Spleen (tissue), 7 donors: ENCODE measurements at regions not wholly inside any gene's neighbourhood (a gene's known extent, or its start where the extent isn't known, plus 50 kb on each side); places are given as distances from the start of the nearest gene placed in this dataset.

Source experiments
- POLR2A ChIP-seq, 3 donors: fragments of 450-650 bp; IDR thresholded peaks; one replicate each; pipeline ENCODE4 v1.5.1; 2017; ENCODE audit warnings: antibody characterized with exemption in 3 of 3, mild to moderate bottlenecking in 1 of 3
- POLR2AphosphoS5 ChIP-seq, 3 donors: sonication (generic); formaldehyde crosslinking; IDR thresholded peaks; one replicate each; pipeline ENCODE4 v1.5.1; 2017; ENCODE audit warnings: antibody characterized with exemption in 3 of 3
- TF ChIP-seq, protein P1 (sequence below), 11 experiments: fragments of 200-600 bp in 7 of 11; fragments of 450-650 bp in 4 of 11; sonication (generic) in 4 of 11; IDR thresholded peaks in 8 of 11; conservative IDR thresholded peaks in 3 of 11; 1 replicate in 7 of 11; 2 replicates in 4 of 11; pipeline versions ENCODE4 v1.4.0 to v1.8.0; 2016 to 2021; ENCODE audit warnings: antibody characterized with exemption in 11 of 11, inconsistent platforms in 4 of 11, mild to moderate bottlenecking in 1 of 11
- donor health status: DM: no; HTN: no; CAD: no; lungs with moderate emphysema.
- donor health status: DM: no; HTN: no; CAD: no.
- donor health status: DM: no; HTN: no; CAD: no.

GRCh38 chr1:22368125-22368524 is 83.5 kb upstream of the ZBTB40 start:
- TF ChIP-seq, protein P1, sequence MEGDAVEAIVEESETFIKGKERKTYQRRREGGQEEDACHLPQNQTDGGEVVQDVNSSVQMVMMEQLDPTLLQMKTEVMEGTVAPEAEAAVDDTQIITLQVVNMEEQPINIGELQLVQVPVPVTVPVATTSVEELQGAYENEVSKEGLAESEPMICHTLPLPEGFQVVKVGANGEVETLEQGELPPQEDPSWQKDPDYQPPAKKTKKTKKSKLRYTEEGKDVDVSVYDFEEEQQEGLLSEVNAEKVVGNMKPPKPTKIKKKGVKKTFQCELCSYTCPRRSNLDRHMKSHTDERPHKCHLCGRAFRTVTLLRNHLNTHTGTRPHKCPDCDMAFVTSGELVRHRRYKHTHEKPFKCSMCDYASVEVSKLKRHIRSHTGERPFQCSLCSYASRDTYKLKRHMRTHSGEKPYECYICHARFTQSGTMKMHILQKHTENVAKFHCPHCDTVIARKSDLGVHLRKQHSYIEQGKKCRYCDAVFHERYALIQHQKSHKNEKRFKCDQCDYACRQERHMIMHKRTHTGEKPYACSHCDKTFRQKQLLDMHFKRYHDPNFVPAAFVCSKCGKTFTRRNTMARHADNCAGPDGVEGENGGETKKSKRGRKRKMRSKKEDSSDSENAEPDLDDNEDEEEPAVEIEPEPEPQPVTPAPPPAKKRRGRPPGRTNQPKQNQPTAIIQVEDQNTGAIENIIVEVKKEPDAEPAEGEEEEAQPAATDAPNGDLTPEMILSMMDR (IDR thresholded peaks at IDR 0.05 in 8 of 11, conservative IDR thresholded peaks at IDR 0.05 in 3 of 11), result no peak
- TF ChIP-seq POLR2A (IDR thresholded peaks at IDR 0.05) (no peak), POLR2AphosphoS5 (IDR thresholded peaks at IDR 0.05) (no peak)
